IMR-90 (cell line): ENCODE measurements at regions not wholly inside any gene's neighbourhood (a gene's known extent, or its start where the extent isn't known, plus 50 kb on each side); places are given as distances from the start of the nearest gene placed in this dataset.

Experiments used
- ATAC-seq: fragments of 200-7000 bp; cut with Tn5 transposase; 2 replicates; pipeline ENCODE4 v1.9.1; 2020; ENCODE audit warnings: low read depth, mild to moderate bottlenecking, moderate library complexity
- BruUV-seq: library from RNA; stranded (reverse); fragments of 400-500 nt; replicated peaks from 2 replicates; lab custom pipeline; 2021; lab: Mats Ljungman, UMichigan
- CTCF ChIA-PET: fragments of 300-600 bp; formaldehyde crosslinking; extraction: SDS; loops from one replicate; lab custom pipeline; 2021; ENCODE audit warnings: antibody characterized with exemption; lab: Yijun Ruan, JAX
- POLR2A ChIA-PET: fragments of 300-600 bp; sonication (Branson Sonifier 250); formaldehyde crosslinking; loops from one replicate; lab custom pipeline; 2022; ENCODE audit warnings: antibody characterized with exemption; ENCODE audit not compliant: unreplicated experiment; lab: Charles Lee
- DNase-seq: peaks from one replicate; pipeline ENCODE4 v3.0.0; 2013
- H2AFZ ChIP-seq: replicated peaks from 2 replicates; pipeline ENCODE3; 2013; ENCODE audit warnings: low read length, mild to moderate bottlenecking; ENCODE audit not compliant: poor library complexity
- H2AK5ac ChIP-seq: 2 replicates; pipeline ENCODE4 v1.6.1; 2013; ENCODE audit warnings: low read depth, low read length, inconsistent platforms
- H2AK9ac ChIP-seq: replicated peaks from 2 replicates; pipeline ENCODE3; 2013; ENCODE audit warnings: mild to moderate bottlenecking, low read depth, low read length, moderate library complexity; ENCODE audit not compliant: poor library complexity
- H2BK120ac ChIP-seq: 2 replicates; pipeline ENCODE4 v1.6.1; 2013; ENCODE audit warnings: low read depth, low read length, inconsistent platforms
- H2BK15ac ChIP-seq: 3 replicates; pipeline ENCODE4 v1.6.1; 2013; ENCODE audit warnings: low read depth, low read length, inconsistent platforms
- H2BK20ac ChIP-seq: 2 replicates; pipeline ENCODE4 v1.6.1; 2013; ENCODE audit warnings: low read depth, mild to moderate bottlenecking, inconsistent platforms, low read length, moderate library complexity
- H2BK5ac ChIP-seq: 2 replicates; pipeline ENCODE4 v1.6.1; 2013; ENCODE audit warnings: mild to moderate bottlenecking, low read depth, low read length, inconsistent platforms; ENCODE audit not compliant: poor library complexity, severe bottlenecking
- H3K14ac ChIP-seq: replicated peaks from 2 replicates; pipeline ENCODE4 v1.6.1; 2013; ENCODE audit warnings: low read depth, low read length, inconsistent platforms
- H3K18ac ChIP-seq: 2 replicates; pipeline ENCODE4 v1.6.1; 2013; ENCODE audit warnings: low read depth, low read length, control low read depth
- H3K23ac ChIP-seq: 2 replicates; pipeline ENCODE4 v1.6.1; 2013; ENCODE audit warnings: low read depth, low read length, inconsistent platforms
- H3K27ac ChIP-seq: 2 replicates; pipeline ENCODE4 v1.5.1; 2013; ENCODE audit warnings: mild to moderate bottlenecking, control low read depth, low read length; ENCODE audit not compliant: insufficient read depth
- H3K27me3 ChIP-seq: 2 replicates; pipeline ENCODE4 v1.6.1; 2013; ENCODE audit warnings: low read length; ENCODE audit not compliant: control insufficient read depth, insufficient read depth
- H3K36me3 ChIP-seq: 2 replicates; pipeline ENCODE4 v1.6.1; 2013; ENCODE audit warnings: low read length, mixed read lengths; ENCODE audit not compliant: control insufficient read depth, insufficient read depth
- H3K4ac ChIP-seq: 2 replicates; pipeline ENCODE4 v1.6.1; 2013; ENCODE audit warnings: low read depth, low read length, inconsistent platforms
- H3K4me1 ChIP-seq: 2 replicates; pipeline ENCODE4 v1.6.1; 2013; ENCODE audit warnings: low read length, mixed read lengths; ENCODE audit not compliant: control insufficient read depth, insufficient read depth
- H3K4me2 ChIP-seq: 2 replicates; pipeline ENCODE4 v1.6.1; 2013; ENCODE audit warnings: low read depth, mild to moderate bottlenecking, control low read depth, low read length, moderate library complexity
- H3K4me3 ChIP-seq: 2 replicates; pipeline ENCODE4 v1.5.1; 2013; ENCODE audit warnings: low read depth, mild to moderate bottlenecking, control low read depth, low read length, moderate library complexity; ENCODE audit not compliant: insufficient read depth
- H3K56ac ChIP-seq: 2 replicates; pipeline ENCODE4 v1.6.1; 2013; ENCODE audit warnings: low read length, inconsistent platforms; ENCODE audit not compliant: insufficient read depth; ENCODE audit errors: extremely low read depth
- H3K79me1 ChIP-seq, 2 experiments: 2 replicates each; pipeline ENCODE4 v1.6.1; 2013; ENCODE audit warnings: low read length in 2 of 2, inconsistent platforms in 1 of 2, low read depth in 1 of 2
- H3K9ac ChIP-seq: 2 replicates; pipeline ENCODE4 v1.6.1; 2013; ENCODE audit warnings: low read depth, low read length, control low read depth
- H3K9me1 ChIP-seq: 2 replicates; pipeline ENCODE4 v1.6.1; 2013; ENCODE audit warnings: low read length, inconsistent platforms; ENCODE audit not compliant: insufficient read depth
- H3K9me3 ChIP-seq: 2 replicates; pipeline ENCODE4 v1.6.1; 2013; ENCODE audit warnings: low read length; ENCODE audit not compliant: control insufficient read depth, insufficient read depth
- H4K20me1 ChIP-seq: 2 replicates; pipeline ENCODE4 v1.6.1; 2013; ENCODE audit warnings: low read length, inconsistent platforms; ENCODE audit not compliant: insufficient read depth
- H4K5ac ChIP-seq: 2 replicates; pipeline ENCODE4 v1.6.1; 2013; ENCODE audit warnings: mild to moderate bottlenecking, low read depth, low read length, control low read depth
- H4K8ac ChIP-seq, 2 experiments: 2 replicates each; pipeline ENCODE4 v1.6.1; 2013; ENCODE audit warnings: low read depth in 2 of 2, low read length in 2 of 2, control low read depth in 1 of 2, inconsistent platforms in 1 of 2
- H4K91ac ChIP-seq: 2 replicates; pipeline ENCODE4 v1.6.1; 2013; ENCODE audit warnings: low read depth, low read length, inconsistent platforms; ENCODE audit not compliant: insufficient read depth
- BHLHE40 ChIP-seq: fragments of 150-350 bp; IDR thresholded peaks from 2 replicates; pipeline ENCODE4 v1.6.1; 2016; ENCODE audit warnings: mild to moderate bottlenecking, low read depth, low read length
- CEBPB ChIP-seq: IDR thresholded peaks from 2 replicates; pipeline ENCODE4 v1.6.1; 2012; ENCODE audit warnings: low read depth, low read length, improper control_type of control experiment
- ELK1 ChIP-seq: fragments of 150-350 bp; IDR thresholded peaks from 2 replicates; pipeline ENCODE4 v1.6.1; 2016; ENCODE audit warnings: low read depth, mild to moderate bottlenecking, low read length, moderate library complexity, borderline replicate concordance
- FOS ChIP-seq: fragments of 150-350 bp; IDR thresholded peaks from 2 replicates; pipeline ENCODE4 v1.6.1; 2016; ENCODE audit warnings: low read depth, low read length
- MAFK ChIP-seq: IDR thresholded peaks from 2 replicates; pipeline ENCODE4 v1.6.1; 2012; ENCODE audit warnings: low read depth, low read length, improper control_type of control experiment
- POLR2A ChIP-seq: IDR thresholded peaks from 2 replicates; pipeline ENCODE4 v1.6.1; 2012; ENCODE audit warnings: mild to moderate bottlenecking, low read depth, low read length
- RAD21 ChIP-seq: IDR thresholded peaks from 2 replicates; pipeline ENCODE4 v1.6.1; 2012; ENCODE audit warnings: low read length, improper control_type of control experiment
- RFX5 ChIP-seq: IDR thresholded peaks from 2 replicates; pipeline ENCODE4 v1.8.0; 2012; ENCODE audit warnings: low read depth, mild to moderate bottlenecking, low read length, moderate library complexity
- WGBS, 2 experiments: methylation state at CpG; one replicate each; pipeline versions ENCODE4 v1.1.5 to v1.1.7; 2013; ENCODE audit warnings: missing lambda C conversion rate in 2 of 2; ENCODE audit not compliant: insufficient read length in 1 of 2; ENCODE audit errors: extremely low coverage in 2 of 2; 5-methylcytosine and 5-hydroxymethylcytosine counted together
- dilution Hi-C: fragments of 300-500 bp; cut with HindIII; formaldehyde crosslinking; loops from one replicate; pipeline ENCODE4 v1.14.3; 2018; ENCODE audit warnings: low sequenced_read_pairs; ENCODE audit not compliant: unreplicated experiment
- in situ Hi-C: fragments of 300-500 bp; cut with MboI; formaldehyde crosslinking; loops from 3 replicates; pipeline ENCODE4 v1.14.3; 2019; ENCODE audit warnings: low sequenced_read_pairs, inconsistent platforms, mixed read lengths
- intact Hi-C: fragments of 100-400 bp; cut with micrococcal nuclease; formaldehyde crosslinking; loops from 2 replicates; pipeline ENCODE4 v1.10.0; 2022

- Histone ChIP-seq H3K9me1 (no peaks in the 10 kb centered on the region), H3K9ac (no peak overlapping the region), H2AK9ac (no peak overlapping the region), H2BK5ac (no peak overlapping the region), H3K9me3 (no peaks in the 10 kb centered on the region; the same call in 1 of the 2 replicates), H3K14ac (no peak overlapping the region), H3K4me2 (no peak overlapping the region), H2BK20ac (no peak overlapping the region), H2BK15ac (no peak overlapping the region), H2AFZ (no peak overlapping the region), H2BK120ac (no peak overlapping the region), H4K20me1 (no peaks in the 10 kb centered on the region), H4K5ac (no peak overlapping the region), H3K4ac (no peak overlapping the region), H3K79me1 (no peaks in the 10 kb centered on the region), H3K56ac (no peak overlapping the region), H2AK5ac (no peak overlapping the region), H4K91ac (no peak overlapping the region), H3K4me1 (no peaks in the 10 kb centered on the region), H3K18ac (no peak overlapping the region), H3K27ac (no peak overlapping the region), H3K23ac (no peak overlapping the region), H4K8ac (no peak overlapping the region), H3K27me3 (no peaks in the 10 kb centered on the region), H3K4me3 (no peak overlapping the region), H3K36me3 (no peaks in the 10 kb centered on the region)
- WGBS, 2 experiments, result no CpG with 5 or more reads among the region's 4 CpGs
- in situ Hi-C loops, result no loop called here
- DNase-seq, result no peak
- POLR2A ChIA-PET, result no interaction called here
- intact Hi-C loops, result no loop called here
- no peak for ATAC-seq
- TF ChIP-seq CEBPB, result no peak
- no peak for TF ChIP-seq ELK1
- TF ChIP-seq MAFK, result no peak
- no peak for TF ChIP-seq BHLHE40
- no peak for TF ChIP-seq FOS
- no peak for TF ChIP-seq POLR2A
- TF ChIP-seq RAD21, result no peak
- no peak for TF ChIP-seq RFX5
- CTCF ChIA-PET, result no interaction called here
- BruUV-seq, result no TSS peak
- dilution Hi-C loops, result no loop called here
Measured at GRCh38 chr4:104719539-104720230, 225.0 kb upstream of the CXXC4 start.
